Hepatocyte (in vitro differentiated cells): ENCODE measurements at regions not wholly inside any gene's neighbourhood (a gene's known extent, or its start where the extent isn't known, plus 50 kb on each side); places are given as distances from the start of the nearest gene placed in this dataset.

Experiments used
- DNase-seq: peaks from one replicate; pipeline ENCODE4 v3.0.0-alpha.2; 2016; ENCODE audit warnings: low spot score
- H2AFZ ChIP-seq: fragments of 200-600 bp; sonication (generic); 2 replicates; pipeline ENCODE4 v1.6.0; 2016; ENCODE audit warnings: antibody characterized with exemption, mild to moderate bottlenecking
- H3K27ac ChIP-seq: fragments of 200-600 bp; sonication (generic); 2 replicates; pipeline ENCODE4 v1.5.1; 2016; ENCODE audit warnings: mild to moderate bottlenecking
- H3K27me3 ChIP-seq: fragments of 200-600 bp; sonication (generic); 2 replicates; pipeline ENCODE4 v1.6.1; 2016
- H3K36me3 ChIP-seq: fragments of 200-600 bp; sonication (generic); replicated peaks from 2 replicates; pipeline ENCODE4 v1.5.1; 2016; ENCODE audit warnings: low read depth; ENCODE audit not compliant: insufficient read depth
- H3K4me1 ChIP-seq: fragments of 200-600 bp; sonication (generic); 2 replicates; pipeline ENCODE4 v1.5.1; 2016; ENCODE audit warnings: mild to moderate bottlenecking, moderate library complexity; ENCODE audit not compliant: insufficient read depth
- H3K4me2 ChIP-seq: fragments of 200-600 bp; sonication (generic); 2 replicates; pipeline ENCODE4 v1.6.0; 2016
- H3K4me3 ChIP-seq: fragments of 200-600 bp; sonication (generic); 2 replicates; pipeline ENCODE4 v1.5.1; 2016; ENCODE audit warnings: mild to moderate bottlenecking
- H3K79me2 ChIP-seq: fragments of 200-600 bp; sonication (generic); 2 replicates; pipeline ENCODE4 v1.6.0; 2017; ENCODE audit warnings: mild to moderate bottlenecking
- H3K9me2 ChIP-seq: fragments of 200-600 bp; sonication (generic); replicated peaks from 2 replicates; pipeline ENCODE4 v1.6.0; 2017; ENCODE audit warnings: mild to moderate bottlenecking; ENCODE audit not compliant: insufficient read depth
- H3K9me3 ChIP-seq: fragments of 200-600 bp; sonication (generic); 2 replicates; pipeline ENCODE4 v1.5.1; 2016; ENCODE audit warnings: low read depth, mild to moderate bottlenecking
- H4K20me1 ChIP-seq: fragments of 200-600 bp; sonication (generic); 2 replicates; pipeline ENCODE4 v1.6.0; 2016; ENCODE audit warnings: mild to moderate bottlenecking; ENCODE audit not compliant: insufficient read depth, poor library complexity, severe bottlenecking
- EZH2 ChIP-seq: fragments of 200-600 bp; sonication (generic); IDR thresholded peaks from 2 replicates; pipeline ENCODE4 v1.6.1; 2016; ENCODE audit warnings: antibody characterized with exemption, mild to moderate bottlenecking, borderline replicate concordance
- EZH2phosphoT487 ChIP-seq: fragments of 200-600 bp; sonication (generic); IDR thresholded peaks from one replicate; pipeline ENCODE4 v1.6.1; 2018; ENCODE audit warnings: antibody characterized with exemption, mild to moderate bottlenecking, low read depth, moderate library complexity; ENCODE audit not compliant: unreplicated experiment, severe bottlenecking
- WGBS: methylation state at CpG from one replicate; pipeline ENCODE4 v1.1.6; 2016; ENCODE audit warnings: low lambda C conversion rate; ENCODE audit errors: missing lambda C conversion rate; 5-methylcytosine and 5-hydroxymethylcytosine counted together
- TF ChIP-seq, protein P1 (sequence below): fragments of 200-600 bp; sonication (generic); IDR thresholded peaks from 2 replicates; pipeline ENCODE4 v1.5.1; 2016; ENCODE audit warnings: antibody characterized with exemption, mild to moderate bottlenecking; ENCODE audit not compliant: poor library complexity

- Histone ChIP-seq H3K79me2 (no peaks in the 10 kb centered on the region), H3K36me3 (no peaks in the 10 kb centered on the region), H3K4me1 (no peaks in the 10 kb centered on the region), H4K20me1 (no peaks in the 10 kb centered on the region), H3K4me3 (no peak overlapping the region), H3K27me3 (peaks cover 55% of the 10 kb centered on the region), H3K4me2 (no peak overlapping the region), H3K9me3 (no peaks in the 10 kb centered on the region), H2AFZ (no peak overlapping the region), H3K27ac (no peak overlapping the region), H3K9me2 (no peaks in the 10 kb centered on the region)
- TF ChIP-seq EZH2phosphoT487: no peak
- TF ChIP-seq, protein P1, sequence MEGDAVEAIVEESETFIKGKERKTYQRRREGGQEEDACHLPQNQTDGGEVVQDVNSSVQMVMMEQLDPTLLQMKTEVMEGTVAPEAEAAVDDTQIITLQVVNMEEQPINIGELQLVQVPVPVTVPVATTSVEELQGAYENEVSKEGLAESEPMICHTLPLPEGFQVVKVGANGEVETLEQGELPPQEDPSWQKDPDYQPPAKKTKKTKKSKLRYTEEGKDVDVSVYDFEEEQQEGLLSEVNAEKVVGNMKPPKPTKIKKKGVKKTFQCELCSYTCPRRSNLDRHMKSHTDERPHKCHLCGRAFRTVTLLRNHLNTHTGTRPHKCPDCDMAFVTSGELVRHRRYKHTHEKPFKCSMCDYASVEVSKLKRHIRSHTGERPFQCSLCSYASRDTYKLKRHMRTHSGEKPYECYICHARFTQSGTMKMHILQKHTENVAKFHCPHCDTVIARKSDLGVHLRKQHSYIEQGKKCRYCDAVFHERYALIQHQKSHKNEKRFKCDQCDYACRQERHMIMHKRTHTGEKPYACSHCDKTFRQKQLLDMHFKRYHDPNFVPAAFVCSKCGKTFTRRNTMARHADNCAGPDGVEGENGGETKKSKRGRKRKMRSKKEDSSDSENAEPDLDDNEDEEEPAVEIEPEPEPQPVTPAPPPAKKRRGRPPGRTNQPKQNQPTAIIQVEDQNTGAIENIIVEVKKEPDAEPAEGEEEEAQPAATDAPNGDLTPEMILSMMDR: no peak
- no peak for TF ChIP-seq EZH2
- WGBS: 41% methylated on average over 2 of the region's 6 CpGs
- DNase-seq: no peak
These were observed 148.1 kb downstream of the LMLN start for GRCh38 chr3:198107840-198108734.

DNA sequence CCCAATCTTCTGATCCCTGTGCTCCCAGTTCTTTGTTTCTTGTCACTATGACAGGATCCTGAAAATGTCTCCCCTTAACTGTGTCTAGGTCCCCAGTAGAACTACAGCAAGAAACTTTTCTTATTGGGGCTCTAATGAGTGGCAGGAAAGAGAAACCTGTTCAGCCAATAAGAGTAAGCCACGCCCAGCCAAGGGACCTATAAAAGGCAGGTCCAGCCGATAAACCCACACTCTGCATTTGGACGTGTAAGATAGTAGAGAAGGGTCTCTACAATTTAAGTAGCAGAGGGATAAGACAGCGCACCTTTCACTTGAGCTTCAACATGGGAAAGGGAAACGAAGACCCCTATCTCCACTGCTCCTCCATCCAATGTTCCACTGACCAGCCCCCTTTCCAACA lies 149.9 kb downstream of the LMLN start:
- H3K79me2 ChIP-seq: no peaks in the 10 kb centered on the region
- 97% methylated on average over 5 of the region's 5 CpGs for WGBS
- H3K9me2 ChIP-seq: no peaks in the 10 kb centered on the region
- H3K27me3 ChIP-seq: peaks cover 73% of the 10 kb centered on the region
- H3K4me1 ChIP-seq: no peaks in the 10 kb centered on the region
- H3K9me3 ChIP-seq: no peaks in the 10 kb centered on the region
- no peak for DNase-seq
- no peak overlapping the region for H3K4me3 ChIP-seq
- no peak overlapping the region for H3K4me2 ChIP-seq
- H2AFZ ChIP-seq: no peak overlapping the region
- no peaks in the 10 kb centered on the region for H3K36me3 ChIP-seq
- H4K20me1 ChIP-seq: no peaks in the 10 kb centered on the region
- no peak overlapping the region for H3K27ac ChIP-seq
- TF ChIP-seq EZH2 (no peak), EZH2phosphoT487 (no peak)
- TF ChIP-seq, protein P1: no peak

GRCh38 chr3:198112031-198112430 lies 152.0 kb downstream of the LMLN start:
- Histone ChIP-seq H2AFZ (no peak overlapping the region), H3K9me3 (no peaks in the 10 kb centered on the region), H3K79me2 (no peaks in the 10 kb centered on the region), H3K4me3 (no peak overlapping the region), H3K27ac (no peak overlapping the region), H3K27me3 (peaks cover 82% of the 10 kb centered on the region), H3K9me2 (no peaks in the 10 kb centered on the region), H3K4me1 (no peaks in the 10 kb centered on the region), H3K36me3 (no peaks in the 10 kb centered on the region), H4K20me1 (no peaks in the 10 kb centered on the region), H3K4me2 (no peak overlapping the region)
- TF ChIP-seq, protein P1: no peak
- TF ChIP-seq EZH2phosphoT487: no peak
- no peak for TF ChIP-seq EZH2
- no peak for DNase-seq
- WGBS: 95% methylated on average over 5 of the region's 5 CpGs
